ENCODE measurements at regions not wholly inside any gene's neighbourhood (a gene's known extent, or its start where the extent isn't known, plus 50 kb on each side); places are given as distances from the start of the nearest gene placed in this dataset.

DNA sequence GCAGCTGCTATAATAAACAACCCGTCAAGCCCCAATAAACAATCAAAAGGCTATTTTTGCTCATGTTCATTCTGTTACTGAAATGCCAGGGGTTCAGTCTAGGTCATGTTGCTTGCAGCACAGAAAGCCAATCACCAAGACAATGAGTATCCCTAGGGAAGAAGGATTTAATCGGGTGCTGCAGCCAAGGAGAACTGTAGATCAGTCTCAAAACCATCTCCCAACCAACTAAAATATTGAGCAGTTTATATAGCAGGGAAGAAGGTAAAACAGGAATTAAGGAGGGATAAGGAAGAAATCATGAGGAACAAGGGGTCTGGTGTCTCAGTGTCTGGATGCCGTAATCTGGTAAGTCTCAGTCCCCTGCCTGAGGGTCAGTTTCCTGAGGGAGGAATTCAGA, 169.5 kb downstream of the BLID start:
- no TSS peak for BruUV-seq (replicated peaks)
- Histone ChIP-seq H3K4me3 (replicated peaks in 1 of 2; ENCODE audit: low read depth in 1 of 2, low read length in 2 of 2) (no peak overlapping the region), H3K4me1 (ENCODE audit: control insufficient read depth in 1 of 2, insufficient read depth in 2 of 2, low read length in 2 of 2) (no peaks in the 10 kb centered on the region), H3K4me2 (ENCODE audit: low read length) (no peak overlapping the region), H3K79me2 (ENCODE audit: insufficient read depth, low read length) (no peaks in the 10 kb centered on the region), H3K9me2 (ENCODE audit: insufficient read depth) (no peaks in the 10 kb centered on the region), H3K27ac (ENCODE audit: low read depth, low read length) (no peak overlapping the region), H3K27me3 (ENCODE audit: insufficient read depth, low read length) (no peaks in the 10 kb centered on the region), H2AFZ (ENCODE audit: low read depth, low read length, poor library complexity, severe bottlenecking) (no peak overlapping the region), H3K36me3 (ENCODE audit: control insufficient read depth in 1 of 2, insufficient read depth in 2 of 2, low read length in 2 of 2) (no peaks in the 10 kb centered on the region), H4K20me1 (ENCODE audit: insufficient read depth) (no peaks in the 10 kb centered on the region), H3K9ac (ENCODE audit: low read length) (no peak overlapping the region), H3K9me3 (ENCODE audit: control insufficient read depth in 1 of 2, insufficient read depth in 1 of 2, low read depth in 1 of 2, low read length in 2 of 2) (peaks cover 4% of the 10 kb centered on the region in 2 experiments; a peak in 1 of 4 replicates)
- no peak for TF ChIP-seq ZFX (IDR thresholded peaks at IDR 0.05)
- TF ChIP-seq CEBPB (IDR thresholded peaks at IDR 0.05; ENCODE audit: low read depth) = no peak
- TF ChIP-seq POLR2A (IDR thresholded peaks at IDR 0.05; ENCODE audit: borderline replicate concordance, extremely low read depth, insufficient read depth, insufficient read length) = no peak
- no peak for TF ChIP-seq SIN3A (IDR thresholded peaks at IDR 0.05; ENCODE audit: low read depth)
- no peak for TF ChIP-seq SP1 (IDR thresholded peaks at IDR 0.05; ENCODE audit: low read depth)
- TF ChIP-seq, protein P1, sequence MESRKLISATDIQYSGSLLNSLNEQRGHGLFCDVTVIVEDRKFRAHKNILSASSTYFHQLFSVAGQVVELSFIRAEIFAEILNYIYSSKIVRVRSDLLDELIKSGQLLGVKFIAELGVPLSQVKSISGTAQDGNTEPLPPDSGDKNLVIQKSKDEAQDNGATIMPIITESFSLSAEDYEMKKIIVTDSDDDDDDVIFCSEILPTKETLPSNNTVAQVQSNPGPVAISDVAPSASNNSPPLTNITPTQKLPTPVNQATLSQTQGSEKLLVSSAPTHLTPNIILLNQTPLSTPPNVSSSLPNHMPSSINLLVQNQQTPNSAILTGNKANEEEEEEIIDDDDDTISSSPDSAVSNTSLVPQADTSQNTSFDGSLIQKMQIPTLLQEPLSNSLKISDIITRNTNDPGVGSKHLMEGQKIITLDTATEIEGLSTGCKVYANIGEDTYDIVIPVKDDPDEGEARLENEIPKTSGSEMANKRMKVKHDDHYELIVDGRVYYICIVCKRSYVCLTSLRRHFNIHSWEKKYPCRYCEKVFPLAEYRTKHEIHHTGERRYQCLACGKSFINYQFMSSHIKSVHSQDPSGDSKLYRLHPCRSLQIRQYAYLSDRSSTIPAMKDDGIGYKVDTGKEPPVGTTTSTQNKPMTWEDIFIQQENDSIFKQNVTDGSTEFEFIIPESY (IDR thresholded peaks at IDR 0.05; ENCODE audit: extremely low read depth, insufficient replicate concordance, low read length) = no peak
- no peak for TF ChIP-seq RAD21 (IDR thresholded peaks at IDR 0.05; ENCODE audit: low read depth)
- TF ChIP-seq, protein P2, sequence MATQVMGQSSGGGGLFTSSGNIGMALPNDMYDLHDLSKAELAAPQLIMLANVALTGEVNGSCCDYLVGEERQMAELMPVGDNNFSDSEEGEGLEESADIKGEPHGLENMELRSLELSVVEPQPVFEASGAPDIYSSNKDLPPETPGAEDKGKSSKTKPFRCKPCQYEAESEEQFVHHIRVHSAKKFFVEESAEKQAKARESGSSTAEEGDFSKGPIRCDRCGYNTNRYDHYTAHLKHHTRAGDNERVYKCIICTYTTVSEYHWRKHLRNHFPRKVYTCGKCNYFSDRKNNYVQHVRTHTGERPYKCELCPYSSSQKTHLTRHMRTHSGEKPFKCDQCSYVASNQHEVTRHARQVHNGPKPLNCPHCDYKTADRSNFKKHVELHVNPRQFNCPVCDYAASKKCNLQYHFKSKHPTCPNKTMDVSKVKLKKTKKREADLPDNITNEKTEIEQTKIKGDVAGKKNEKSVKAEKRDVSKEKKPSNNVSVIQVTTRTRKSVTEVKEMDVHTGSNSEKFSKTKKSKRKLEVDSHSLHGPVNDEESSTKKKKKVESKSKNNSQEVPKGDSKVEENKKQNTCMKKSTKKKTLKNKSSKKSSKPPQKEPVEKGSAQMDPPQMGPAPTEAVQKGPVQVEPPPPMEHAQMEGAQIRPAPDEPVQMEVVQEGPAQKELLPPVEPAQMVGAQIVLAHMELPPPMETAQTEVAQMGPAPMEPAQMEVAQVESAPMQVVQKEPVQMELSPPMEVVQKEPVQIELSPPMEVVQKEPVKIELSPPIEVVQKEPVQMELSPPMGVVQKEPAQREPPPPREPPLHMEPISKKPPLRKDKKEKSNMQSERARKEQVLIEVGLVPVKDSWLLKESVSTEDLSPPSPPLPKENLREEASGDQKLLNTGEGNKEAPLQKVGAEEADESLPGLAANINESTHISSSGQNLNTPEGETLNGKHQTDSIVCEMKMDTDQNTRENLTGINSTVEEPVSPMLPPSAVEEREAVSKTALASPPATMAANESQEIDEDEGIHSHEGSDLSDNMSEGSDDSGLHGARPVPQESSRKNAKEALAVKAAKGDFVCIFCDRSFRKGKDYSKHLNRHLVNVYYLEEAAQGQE (IDR thresholded peaks at IDR 0.05; ENCODE audit: low read depth) = no peak
- TF ChIP-seq, protein P3, sequence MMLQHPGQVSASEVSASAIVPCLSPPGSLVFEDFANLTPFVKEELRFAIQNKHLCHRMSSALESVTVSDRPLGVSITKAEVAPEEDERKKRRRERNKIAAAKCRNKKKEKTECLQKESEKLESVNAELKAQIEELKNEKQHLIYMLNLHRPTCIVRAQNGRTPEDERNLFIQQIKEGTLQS (IDR thresholded peaks at IDR 0.05) = no peak
- no peak for TF ChIP-seq CBX3 (IDR thresholded peaks at IDR 0.05; ENCODE audit: low read depth)
- ATAC-seq (no peak), DNase-seq (ENCODE audit: low read depth, low spot score) (no peak)
- ChIA-PET RAD21 (ENCODE audit: low non-redundant PET in 1 of 2, low total read pairs in 2 of 2, uncharacterized antibody in 2 of 2, unreplicated experiment in 2 of 2) (no interaction called here), CTCF (no interaction called here), POLR2A (no interaction called here)
- intact Hi-C loops (cut with micrococcal nuclease) = no loop called here

Measured in HCT116 (cell line).